Peyer's patch (tissue), 4 donors: ENCODE measurements at regions not wholly inside any gene's neighbourhood (a gene's known extent, or its start where the extent isn't known, plus 50 kb on each side); places are given as distances from the start of the nearest gene placed in this dataset.

Experiments
- DNase-seq, 3 donors: peaks; one replicate each; pipeline ENCODE4 v3.0.0-alpha.2; 2017 to 2019
- H3K27ac ChIP-seq, 4 donors: fragments of 200-600 bp; sonication (generic); one replicate each; pipeline ENCODE4 v1.5.1; 2016 to 2019
- H3K27me3 ChIP-seq, 2 donors: fragments of 200-600 bp; sonication (generic); one replicate each; pipeline ENCODE4 v1.5.1; 2019
- H3K36me3 ChIP-seq, 3 donors: fragments of 200-600 bp; sonication (generic); one replicate each; pipeline ENCODE4 v1.5.1; 2016 to 2019
- H3K4me1 ChIP-seq, 4 donors: fragments of 200-600 bp; sonication (generic); one replicate each; pipeline ENCODE4 v1.5.1; 2016 to 2019
- H3K4me3 ChIP-seq, 4 donors: fragments of 200-600 bp; sonication (generic); 1 replicate in 3 of 4; 2 replicates in 1 of 4; pipeline ENCODE4 v1.5.1; 2016 to 2019; ENCODE audit warnings: mild to moderate bottlenecking in 1 of 4
- H3K9me3 ChIP-seq, 4 donors: fragments of 200-600 bp; sonication (generic); one replicate each; pipeline ENCODE4 v1.5.1; 2016 to 2019; ENCODE audit warnings: mild to moderate bottlenecking in 1 of 4
- CTCF ChIP-seq, 6 experiments: fragments of 450-650 bp in 4 of 6; fragments of 200-600 bp in 2 of 6; sonication (generic) in 1 of 6; IDR thresholded peaks; one replicate each; pipeline ENCODE4 v1.5.1; 2017 to 2019; ENCODE audit warnings: antibody characterized with exemption in 6 of 6, mild to moderate bottlenecking in 3 of 6, moderate library complexity in 1 of 6
- POLR2A ChIP-seq, 2 donors: fragments of 450-650 bp; IDR thresholded peaks; one replicate each; pipeline ENCODE4 v1.5.1; 2017; ENCODE audit warnings: antibody characterized with exemption in 2 of 2, mild to moderate bottlenecking in 2 of 2, moderate library complexity in 2 of 2

GRCh38 chr13:50341526-50341925 is 326.3 kb downstream of the KCNRG start:
- Histone ChIP-seq H3K36me3 (no peaks in the 10 kb centered on the region), H3K27me3 (no peaks in the 10 kb centered on the region), H3K9me3 (no peaks in the 10 kb centered on the region), H3K27ac (no peak overlapping the region), H3K4me3 (no peak overlapping the region), H3K4me1 (no peaks in the 10 kb centered on the region)
- TF ChIP-seq CTCF (IDR thresholded peaks at IDR 0.05), result no peak
- no peak for DNase-seq

GRCh38 chr13:50344717-50345116 is 329.5 kb downstream of the KCNRG start:
- Histone ChIP-seq H3K27me3 (no peaks in the 10 kb centered on the region), H3K27ac (no peak overlapping the region), H3K9me3 (no peaks in the 10 kb centered on the region), H3K36me3 (no peaks in the 10 kb centered on the region), H3K4me1 (no peaks in the 10 kb centered on the region), H3K4me3 (no peak overlapping the region)
- no peak for DNase-seq
- TF ChIP-seq CTCF (IDR thresholded peaks at IDR 0.05) (no peak), POLR2A (IDR thresholded peaks at IDR 0.05) (no peak)

GRCh38 chr13:50345804-50346203 is 330.6 kb downstream of the KCNRG start:
- Histone ChIP-seq H3K4me3 (no peak overlapping the region), H3K4me1 (no peaks in the 10 kb centered on the region), H3K36me3 (no peaks in the 10 kb centered on the region), H3K27me3 (no peaks in the 10 kb centered on the region), H3K9me3 (no peaks in the 10 kb centered on the region), H3K27ac (no peak overlapping the region)
- TF ChIP-seq CTCF (IDR thresholded peaks at IDR 0.05), result no peak
- no peak for DNase-seq

- Histone ChIP-seq H3K36me3 (no peaks in the 10 kb centered on the region), H3K4me3 (no peak overlapping the region), H3K4me1 (no peaks in the 10 kb centered on the region), H3K9me3 (no peaks in the 10 kb centered on the region), H3K27me3 (no peaks in the 10 kb centered on the region), H3K27ac (no peak overlapping the region)
- no peak for DNase-seq
- TF ChIP-seq CTCF (IDR thresholded peaks at IDR 0.05) (no peak), POLR2A (IDR thresholded peaks at IDR 0.05) (no peak)
Observed at GRCh38 chr13:50348371-50348770, 333.1 kb downstream of the KCNRG start.

- Histone ChIP-seq H3K4me1 (no peaks in the 10 kb centered on the region), H3K27me3 (no peaks in the 10 kb centered on the region), H3K36me3 (no peaks in the 10 kb centered on the region), H3K9me3 (no peaks in the 10 kb centered on the region), H3K4me3 (no peak overlapping the region), H3K27ac (no peak overlapping the region)
- no peak for TF ChIP-seq CTCF (IDR thresholded peaks at IDR 0.05)
- TF ChIP-seq POLR2A (IDR thresholded peaks at IDR 0.05), result no peak
- DNase-seq, result no peak
Observed at GRCh38 chr13:50352720-50353480, 337.7 kb downstream of the KCNRG start.
